WERI-Rb-1 (cell line): ENCODE measurements at regions not wholly inside any gene's neighbourhood (a gene's known extent, or its start where the extent isn't known, plus 50 kb on each side); places are given as distances from the start of the nearest gene placed in this dataset.

ENCODE experiments used
- DNase-seq: peaks from one replicate; pipeline ENCODE4 v3.0.0-alpha.2; 2020
- H3K27ac ChIP-seq: fragments of 250-450 bp; sonication (Bioruptor Pico); 2 replicates; pipeline ENCODE4 v1.5.1; 2020; ENCODE audit warnings: mild to moderate bottlenecking, moderate library complexity
- H3K27me3 ChIP-seq: fragments of 250-450 bp; sonication (Bioruptor Pico); 2 replicates; pipeline ENCODE4 v1.5.1; 2021; ENCODE audit warnings: mild to moderate bottlenecking, low read depth, moderate library complexity; ENCODE audit not compliant: insufficient read depth, severe bottlenecking
- H3K36me3 ChIP-seq: fragments of 250-450 bp; sonication (Bioruptor Pico); 2 replicates; pipeline ENCODE4 v1.5.1; 2020; ENCODE audit warnings: mild to moderate bottlenecking, moderate library complexity
- H3K4me3 ChIP-seq: 2 replicates; pipeline ENCODE4 v1.5.1; 2011; ENCODE audit warnings: low read depth, mild to moderate bottlenecking, control low read depth, low read length
- H3K9me3 ChIP-seq: fragments of 250-450 bp; sonication (Bioruptor Pico); 2 replicates; pipeline ENCODE4 v1.5.1; 2021; ENCODE audit warnings: mild to moderate bottlenecking, moderate library complexity; ENCODE audit not compliant: severe bottlenecking
- CTCF ChIP-seq: IDR thresholded peaks from 2 replicates; pipeline ENCODE4 v1.5.1; 2011; ENCODE audit warnings: low read depth, mild to moderate bottlenecking, control low read depth, inconsistent platforms, low read length

- H3K4me3 ChIP-seq = no peak overlapping the region
- peak; percentile 68 for DNase-seq
- no peak overlapping the region for H3K27ac ChIP-seq
- no peaks in the 10 kb centered on the region for H3K36me3 ChIP-seq
- no peaks in the 10 kb centered on the region for H3K27me3 ChIP-seq
- no peaks in the 10 kb centered on the region for H3K9me3 ChIP-seq
- TF ChIP-seq CTCF = no peak
These were observed 100.3 kb upstream of the C10orf90 start for GRCh38 chr10:126770809-126771208.

- H3K27ac ChIP-seq = no peak overlapping the region
- no peaks in the 10 kb centered on the region for H3K27me3 ChIP-seq
- H3K36me3 ChIP-seq = no peaks in the 10 kb centered on the region
- no peak for TF ChIP-seq CTCF
- DNase-seq = no peak
- no peaks in the 10 kb centered on the region for H3K9me3 ChIP-seq
- no peak overlapping the region for H3K4me3 ChIP-seq
These were observed 105.7 kb upstream of the C10orf90 start for GRCh38 chr10:126776168-126776567.

- DNase-seq = no peak
- H3K9me3 ChIP-seq = no peaks in the 10 kb centered on the region
- no peaks in the 10 kb centered on the region for H3K27me3 ChIP-seq
- no peaks in the 10 kb centered on the region for H3K36me3 ChIP-seq
- no peak overlapping the region for H3K27ac ChIP-seq
- TF ChIP-seq CTCF = no peak
- H3K4me3 ChIP-seq = no peak overlapping the region
These were observed 107.2 kb upstream of the C10orf90 start for GRCh38 chr10:126777714-126778113.

- Histone ChIP-seq H3K36me3 (no peaks in the 10 kb centered on the region), H3K9me3 (no peaks in the 10 kb centered on the region), H3K4me3 (no peak overlapping the region), H3K27ac (no peak overlapping the region), H3K27me3 (no peaks in the 10 kb centered on the region)
- DNase-seq = no peak
- no peak for TF ChIP-seq CTCF
These were observed 111.1 kb upstream of the C10orf90 start for GRCh38 chr10:126781450-126782216.

GRCh38 chr10:126783806-126784557, 113.5 kb upstream of the C10orf90 start:
- no peak for TF ChIP-seq CTCF
- Histone ChIP-seq H3K4me3 (no peak overlapping the region), H3K27me3 (no peaks in the 10 kb centered on the region), H3K9me3 (no peaks in the 10 kb centered on the region), H3K27ac (no peak overlapping the region), H3K36me3 (no peaks in the 10 kb centered on the region)
- DNase-seq = no peak
